Right kidney (tissue), 1 donor: ENCODE measurements at regions not wholly inside any gene's neighbourhood (a gene's known extent, or its start where the extent isn't known, plus 50 kb on each side); places are given as distances from the start of the nearest gene placed in this dataset.
"Not testable (repeated sequence)": the region's sequence is repeated elsewhere in the genome, so short reads cannot be mapped to it uniquely, and the experiment has no call there.

ENCODE experiments used
- DNase-seq: peaks from one replicate; pipeline ENCODE4 v3.0.0-alpha.2; 2016

DNA sequence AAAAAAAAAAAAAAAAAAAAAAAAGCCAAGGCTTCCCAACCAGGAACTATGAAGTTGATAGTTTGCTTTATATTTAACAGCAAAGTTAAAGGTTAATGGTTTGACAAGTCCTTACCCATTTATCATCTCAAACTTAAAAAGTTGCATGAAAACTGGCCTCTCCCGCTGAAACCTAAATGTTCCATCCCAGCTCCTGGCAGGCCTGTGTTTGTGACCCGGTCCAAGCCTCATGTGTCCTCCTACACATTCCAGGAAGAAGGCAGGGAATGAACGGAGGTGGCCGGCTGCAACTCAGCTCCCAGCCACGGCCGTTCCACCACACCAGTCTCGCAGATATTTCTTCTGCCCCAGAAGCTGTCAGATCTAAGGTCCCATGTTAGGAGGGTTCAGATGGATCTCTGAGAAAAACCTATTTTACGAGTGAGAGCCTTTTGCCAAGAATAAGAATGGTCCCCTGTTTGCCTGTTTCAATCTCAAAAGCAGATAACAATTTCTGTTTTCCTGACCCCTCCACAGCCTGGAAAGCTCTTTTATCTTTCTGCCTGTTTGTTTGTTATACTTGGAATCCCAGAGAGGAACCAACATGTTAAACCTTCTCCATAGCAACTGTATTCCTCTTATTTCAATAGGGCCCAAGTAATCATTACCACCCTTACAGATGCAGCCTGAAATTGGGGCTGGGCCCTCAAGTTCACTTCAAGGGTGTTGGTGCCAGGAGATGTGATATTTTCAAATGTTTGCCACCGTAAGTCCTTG lies 56.5 kb downstream of the KCTD12 start:
- DNase-seq = peak; percentile 69

DNA sequence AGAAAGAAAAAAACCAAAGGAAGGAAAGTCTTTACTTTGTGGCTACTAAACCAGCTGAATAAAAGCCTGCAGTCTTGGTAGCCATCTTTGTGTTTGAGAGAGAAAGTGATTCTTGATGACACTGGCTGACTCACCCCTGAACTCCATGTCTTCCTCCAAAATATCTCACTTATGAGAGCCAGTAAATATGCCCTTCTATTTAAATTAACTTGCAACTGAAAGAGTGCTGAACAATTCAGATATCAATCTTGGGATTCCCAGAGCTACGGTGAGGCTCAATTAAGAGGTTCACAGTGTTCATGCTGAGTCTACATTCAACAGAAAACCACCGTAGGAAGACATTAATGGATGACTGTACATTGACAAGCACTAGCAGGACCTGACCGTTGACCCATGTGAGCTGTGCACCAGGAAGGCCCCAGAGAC lies 57.9 kb downstream of the KCTD12 start:
- DNase-seq = no peak

GRCh38 chr13:76826527-76826926 lies 59.7 kb downstream of the KCTD12 start:
- DNase-seq = no peak

DNA sequence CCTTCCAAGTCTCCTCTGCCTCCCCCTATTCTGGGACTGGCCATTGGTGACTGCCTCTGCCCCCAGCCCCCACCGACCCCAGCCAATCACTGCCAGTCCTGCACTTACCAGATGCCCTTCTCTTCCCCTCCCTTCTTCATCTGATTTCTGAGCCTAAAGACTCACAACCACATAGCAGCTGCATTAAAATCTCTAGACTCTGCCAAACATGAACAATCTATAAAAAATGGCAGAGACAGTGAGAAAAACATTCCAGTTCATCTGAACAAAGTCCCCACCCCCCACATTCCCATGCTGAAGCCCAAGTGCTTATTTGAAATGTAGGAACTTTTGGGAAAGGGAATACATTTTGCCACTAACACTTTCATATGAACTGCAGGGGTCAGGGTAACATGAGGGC lies 60.8 kb downstream of the KCTD12 start:
- DNase-seq = no peak

GRCh38 chr13:76823969-76824368 lies 62.2 kb downstream of the KCTD12 start:
- DNase-seq = no peak

DNA sequence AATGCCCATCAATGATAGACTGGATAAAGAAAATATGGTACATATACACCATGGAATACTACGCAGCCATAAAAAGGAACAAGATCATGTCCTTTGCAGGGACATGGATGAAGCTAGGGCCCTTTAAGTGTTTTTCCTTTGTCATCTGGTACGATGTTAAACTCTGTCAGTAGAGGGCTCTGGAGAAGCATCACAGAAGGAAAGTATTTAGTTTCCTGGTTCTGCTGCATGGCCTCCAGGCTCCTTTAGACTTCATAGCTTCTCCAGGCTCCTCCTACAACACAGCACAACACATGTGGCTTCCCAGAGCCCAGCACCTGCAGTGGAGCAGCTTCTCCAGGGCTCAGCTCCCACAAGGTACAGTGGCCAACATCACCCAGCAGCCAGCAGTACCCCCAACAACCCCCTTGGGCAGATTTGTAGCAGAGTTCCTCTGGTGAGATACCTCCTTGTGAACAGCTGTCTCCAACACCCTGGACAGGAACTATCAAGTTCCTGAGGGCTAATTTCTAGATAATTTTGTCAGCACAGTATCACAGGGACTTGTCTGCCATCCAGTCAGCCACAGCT lies 63.4 kb downstream of the KCTD12 start:
- DNase-seq = no peak

GRCh38 chr13:76821222-76821621 lies 65.0 kb downstream of the KCTD12 start:
- not testable (repeated sequence) for DNase-seq

- no peak for DNase-seq
Observed at GRCh38 chr13:76820759-76821158, 65.4 kb downstream of the KCTD12 start.

GRCh38 chr13:76816394-76816793 lies 69.8 kb downstream of the KCTD12 start:
- no peak for DNase-seq

GRCh38 chr13:76815344-76815743 lies 70.9 kb downstream of the KCTD12 start:
- DNase-seq = no peak

GRCh38 chr13:76813891-76814290 lies 72.3 kb downstream of the KCTD12 start:
- no peak for DNase-seq

DNA sequence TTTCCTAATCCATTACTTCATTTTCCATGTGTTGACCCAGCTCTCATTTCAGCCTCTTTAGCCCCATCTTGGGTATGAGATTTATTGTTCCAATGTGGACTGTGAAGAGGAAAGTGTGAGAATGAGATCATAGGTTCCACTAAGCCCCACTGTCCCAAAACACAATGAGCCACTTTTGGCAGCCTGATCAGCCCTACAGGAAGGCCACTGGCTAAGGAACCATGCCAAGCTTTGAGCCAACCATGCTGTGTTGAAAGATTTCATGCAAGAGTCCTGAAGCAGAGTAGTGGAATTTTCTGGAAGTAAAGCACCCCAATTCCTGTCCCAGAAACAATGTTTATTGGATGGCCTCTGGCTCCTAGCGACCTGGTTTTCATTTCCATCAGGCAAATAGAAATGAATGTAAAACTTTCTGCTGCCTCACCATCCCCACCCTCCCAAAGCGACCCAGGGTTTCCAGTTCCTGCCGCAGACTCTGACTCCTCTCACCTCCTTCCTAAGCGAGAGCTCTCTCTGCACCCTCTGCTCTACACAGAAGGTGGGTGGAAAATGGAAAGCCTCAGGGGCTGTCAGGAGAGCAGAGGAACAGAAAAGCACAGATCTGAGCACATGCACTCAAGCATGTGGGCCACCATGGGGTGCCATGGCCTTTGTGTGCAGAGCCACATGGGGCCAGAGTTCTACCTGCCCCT lies 73.1 kb downstream of the KCTD12 start:
- no peak for DNase-seq

- no peak for DNase-seq
Observed at GRCh38 chr13:76812206-76812897, 73.9 kb downstream of the KCTD12 start.

DNA sequence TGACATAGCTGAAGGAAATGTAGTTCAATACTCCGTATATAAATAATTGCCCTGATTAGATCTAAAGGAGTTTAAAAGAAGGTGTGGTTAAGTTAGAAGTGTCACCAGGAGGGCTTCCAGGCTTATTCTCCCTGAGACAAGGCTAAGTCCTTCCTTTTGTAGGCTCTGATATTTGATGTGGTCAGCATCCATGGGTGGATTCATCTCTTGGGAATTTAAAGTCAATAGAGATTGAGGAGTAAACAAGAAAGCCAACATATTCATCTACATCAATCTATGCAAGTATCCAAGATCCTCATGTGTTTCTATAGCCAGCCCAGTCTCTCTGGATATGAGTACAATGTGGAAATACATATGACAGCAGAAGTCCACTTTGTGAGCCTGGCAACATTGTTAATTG lies 76.8 kb downstream of the KCTD12 start:
- DNase-seq = no peak

GRCh38 chr13:76808927-76809326 lies 77.3 kb downstream of the KCTD12 start:
- DNase-seq = no peak

- no peak for DNase-seq
Observed at GRCh38 chr13:76804801-76805200, 81.4 kb downstream of the KCTD12 start.

DNA sequence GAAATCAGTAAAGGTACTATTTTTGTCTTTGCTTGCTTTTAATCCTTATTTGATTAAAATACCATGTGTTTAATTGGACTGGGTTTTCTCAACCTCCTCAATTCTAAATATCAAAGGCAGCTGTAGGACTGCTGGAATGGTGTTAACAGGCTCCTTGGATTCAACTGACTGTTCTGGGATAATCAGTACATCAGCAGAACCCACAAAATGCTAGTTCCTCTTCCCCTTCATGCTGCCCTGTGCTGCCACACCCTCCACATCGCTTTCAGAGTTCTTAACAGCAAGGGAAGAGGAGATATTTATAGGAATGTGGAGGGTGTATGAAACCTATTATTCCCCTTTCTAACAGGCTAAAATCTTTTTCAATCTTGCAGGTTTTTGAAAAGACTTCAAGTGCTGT lies 82.4 kb downstream of the KCTD12 start:
- DNase-seq = no peak

GRCh38 chr13:76800943-76801342 lies 85.3 kb downstream of the KCTD12 start:
- no peak for DNase-seq

DNA sequence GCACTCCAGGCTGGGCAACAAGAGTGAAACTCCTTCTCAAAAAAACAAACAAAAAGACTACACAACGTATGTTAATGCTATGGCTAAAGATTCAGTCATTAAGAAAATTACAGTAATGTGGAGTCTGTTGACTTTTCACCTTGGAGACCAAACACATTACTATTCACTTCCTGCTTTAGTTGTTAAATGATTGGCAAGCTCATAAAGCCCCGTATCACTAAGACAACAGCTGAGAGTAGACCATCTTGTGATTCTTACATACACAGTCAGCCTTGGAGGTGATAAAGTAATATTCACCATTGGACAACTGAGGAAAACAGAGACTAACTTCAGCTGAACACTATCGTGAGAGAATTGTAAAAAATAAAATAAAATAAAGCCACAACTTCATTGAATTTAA lies 86.5 kb downstream of the KCTD12 start:
- no peak for DNase-seq

DNA sequence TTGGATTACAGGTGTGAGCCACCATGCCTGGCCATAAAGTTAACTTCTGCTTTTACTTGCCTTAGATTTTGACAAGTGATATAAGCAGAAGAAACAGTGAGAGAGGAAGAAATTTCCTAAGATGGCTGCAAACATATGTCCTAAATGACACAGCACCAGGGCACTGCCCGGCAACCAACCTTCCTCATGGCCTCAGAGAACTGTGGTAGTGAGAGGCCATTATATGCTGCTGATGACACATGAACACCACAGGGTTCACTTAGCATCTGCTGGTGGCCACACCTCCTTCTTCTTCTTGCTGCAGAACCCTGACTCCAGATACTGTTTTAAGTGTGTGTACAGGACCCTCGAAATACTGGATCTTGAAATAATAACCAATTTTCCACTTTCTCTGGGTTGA lies 88.2 kb downstream of the KCTD12 start:
- no peak for DNase-seq

- DNase-seq = no peak
Observed at GRCh38 chr13:76797361-76797760, 88.8 kb downstream of the KCTD12 start.

- DNase-seq = no peak
Observed at GRCh38 chr13:76796851-76797250, 89.4 kb downstream of the KCTD12 start.
